ENCODE measurements at regions not wholly inside any gene's neighbourhood (a gene's known extent, or its start where the extent isn't known, plus 50 kb on each side); places are given as distances from the start of the nearest gene placed in this dataset.
A peak's percentile ranks its signal among the peaks of the same experiment; 100 is the strongest.

DNA sequence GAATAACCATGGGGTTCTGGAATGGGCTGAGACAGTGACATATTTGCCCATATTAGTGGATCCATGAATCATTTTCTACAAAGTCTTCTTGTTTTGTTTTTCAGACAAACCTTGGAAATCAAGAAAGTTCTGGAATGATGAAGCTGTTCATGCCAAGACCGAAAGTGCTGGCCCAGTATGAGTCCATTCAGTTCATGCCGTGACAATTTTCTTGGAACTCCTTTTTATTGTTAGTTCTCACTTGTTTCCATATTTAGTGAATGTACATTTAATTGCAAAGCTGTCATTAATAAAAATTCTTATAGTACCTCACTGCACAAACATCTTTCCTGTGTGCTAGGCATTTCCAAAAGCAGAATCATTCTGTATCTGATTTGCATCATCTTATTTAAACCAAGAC lies 100.6 kb upstream of the KCNJ15 start:
- Histone ChIP-seq H3K27me3 (ENCODE audit: control insufficient read depth, insufficient read depth, low read length) (no peaks in the 10 kb centered on the region), H3K27ac (ENCODE audit: low read depth in 2 of 2, low read length in 2 of 2) (no peak overlapping the region), H3K9ac (ENCODE audit: low read length in 3 of 3) (no peak overlapping the region), H3K9me3 (ENCODE audit: control insufficient read depth in 2 of 3, insufficient read depth in 1 of 3, low read length in 3 of 3) (no peaks in the 10 kb centered on the region), H3K4me1 (ENCODE audit: control insufficient read depth in 2 of 3, insufficient read depth in 2 of 3, low read depth in 1 of 3, low read length in 3 of 3) (no peaks in the 10 kb centered on the region), H3K36me3 (ENCODE audit: control insufficient read depth in 2 of 3, insufficient read depth in 3 of 3, low read length in 3 of 3) (no peaks in the 10 kb centered on the region), H3K4me3 (ENCODE audit: low read length in 3 of 3) (no peak overlapping the region)
- FAIRE-seq (no peak), DNase-seq (no peak)
- TF ChIP-seq, protein P1, sequence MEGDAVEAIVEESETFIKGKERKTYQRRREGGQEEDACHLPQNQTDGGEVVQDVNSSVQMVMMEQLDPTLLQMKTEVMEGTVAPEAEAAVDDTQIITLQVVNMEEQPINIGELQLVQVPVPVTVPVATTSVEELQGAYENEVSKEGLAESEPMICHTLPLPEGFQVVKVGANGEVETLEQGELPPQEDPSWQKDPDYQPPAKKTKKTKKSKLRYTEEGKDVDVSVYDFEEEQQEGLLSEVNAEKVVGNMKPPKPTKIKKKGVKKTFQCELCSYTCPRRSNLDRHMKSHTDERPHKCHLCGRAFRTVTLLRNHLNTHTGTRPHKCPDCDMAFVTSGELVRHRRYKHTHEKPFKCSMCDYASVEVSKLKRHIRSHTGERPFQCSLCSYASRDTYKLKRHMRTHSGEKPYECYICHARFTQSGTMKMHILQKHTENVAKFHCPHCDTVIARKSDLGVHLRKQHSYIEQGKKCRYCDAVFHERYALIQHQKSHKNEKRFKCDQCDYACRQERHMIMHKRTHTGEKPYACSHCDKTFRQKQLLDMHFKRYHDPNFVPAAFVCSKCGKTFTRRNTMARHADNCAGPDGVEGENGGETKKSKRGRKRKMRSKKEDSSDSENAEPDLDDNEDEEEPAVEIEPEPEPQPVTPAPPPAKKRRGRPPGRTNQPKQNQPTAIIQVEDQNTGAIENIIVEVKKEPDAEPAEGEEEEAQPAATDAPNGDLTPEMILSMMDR (IDR thresholded peaks at IDR 0.05; ENCODE audit: borderline replicate concordance, extremely low read depth, insufficient read depth), result no peak
- intact Hi-C loops (cut with DNase I), result no loop called here

DNA sequence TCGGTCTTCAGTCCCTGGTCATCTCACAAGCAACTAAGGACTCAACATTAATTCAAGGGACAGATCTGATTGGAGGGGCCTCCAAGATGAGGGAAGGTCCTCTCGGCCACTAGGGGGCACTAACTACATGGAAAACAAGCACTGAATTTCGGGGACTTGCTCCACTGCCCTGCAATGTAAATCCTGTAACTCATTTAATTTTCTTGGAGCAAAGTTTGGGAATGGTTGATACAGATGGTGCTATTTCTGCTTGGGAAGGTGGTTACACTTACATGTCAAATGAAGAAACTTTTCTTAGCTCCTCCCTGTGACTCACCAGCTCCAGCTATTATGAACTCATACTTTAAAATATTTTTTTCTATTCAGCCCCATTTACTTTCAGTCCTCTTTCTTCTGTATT lies 97.4 kb upstream of the KCNJ15 start:
- DNase-seq, result peak in 4 of 5 donors; percentile 72 to 88 (median 76)
- H3K4me3 ChIP-seq (ENCODE audit: low read length in 3 of 3), result no peak overlapping the region
- intact Hi-C loops (cut with DNase I), result no loop called here
- FAIRE-seq, result no peak
- H3K27me3 ChIP-seq (ENCODE audit: control insufficient read depth, insufficient read depth, low read length), result no peaks in the 10 kb centered on the region
- no peaks in the 10 kb centered on the region for H3K9me3 ChIP-seq (ENCODE audit: control insufficient read depth in 2 of 3, insufficient read depth in 1 of 3, low read length in 3 of 3)
- no peak overlapping the region for H3K27ac ChIP-seq (ENCODE audit: low read depth in 2 of 2, low read length in 2 of 2)
- no peak overlapping the region for H3K9ac ChIP-seq (ENCODE audit: low read length in 3 of 3)
- TF ChIP-seq, protein P1 (IDR thresholded peaks at IDR 0.05; ENCODE audit: borderline replicate concordance, extremely low read depth, insufficient read depth), result peak; percentile 56
- no peaks in the 10 kb centered on the region for H3K36me3 ChIP-seq (ENCODE audit: control insufficient read depth in 2 of 3, insufficient read depth in 3 of 3, low read length in 3 of 3)
- H3K4me1 ChIP-seq (ENCODE audit: control insufficient read depth in 2 of 3, insufficient read depth in 2 of 3, low read depth in 1 of 3, low read length in 3 of 3), result no peaks in the 10 kb centered on the region

DNA sequence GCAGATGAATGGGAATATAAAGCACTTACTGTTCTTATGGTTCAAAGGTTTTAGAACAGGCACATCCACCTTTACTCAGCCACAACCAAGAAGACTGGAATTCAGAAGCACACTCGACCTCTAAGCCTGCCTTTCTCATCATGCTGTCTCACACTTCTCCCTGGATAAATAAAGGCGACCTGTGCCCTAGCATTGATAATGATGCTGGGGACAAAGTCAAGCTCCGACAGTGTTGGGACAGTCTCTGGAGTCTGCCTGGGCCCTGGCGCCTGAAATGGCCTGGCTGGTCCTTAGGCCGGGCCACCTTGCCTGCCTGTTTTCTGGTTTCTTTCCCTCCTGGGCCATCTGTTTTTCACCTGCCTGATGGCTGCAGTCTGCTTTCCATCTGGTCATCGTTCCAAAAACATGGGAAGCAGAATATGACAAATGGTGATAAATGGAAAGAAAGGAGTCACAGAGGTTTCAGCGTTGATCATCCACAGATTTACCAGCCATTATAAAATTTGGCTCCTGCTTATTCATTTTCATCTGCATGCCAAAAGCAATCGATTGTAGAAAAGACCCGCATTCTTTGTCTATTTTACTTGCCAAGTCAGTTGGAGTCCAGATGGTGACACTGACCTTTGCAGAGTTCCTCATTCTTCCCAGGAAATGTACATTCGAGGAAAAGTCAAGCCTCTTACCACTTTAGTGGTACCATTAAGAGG lies 91.2 kb upstream of the KCNJ15 start:
- TF ChIP-seq, protein P1 (IDR thresholded peaks at IDR 0.05; ENCODE audit: borderline replicate concordance, extremely low read depth, insufficient read depth), result no peak
- H3K4me3 ChIP-seq (ENCODE audit: low read length in 3 of 3), result no peak overlapping the region
- intact Hi-C loops (cut with DNase I), result no loop called here
- no peaks in the 10 kb centered on the region for H3K36me3 ChIP-seq (ENCODE audit: control insufficient read depth in 2 of 3, insufficient read depth in 3 of 3, low read length in 3 of 3)
- H3K4me1 ChIP-seq (ENCODE audit: control insufficient read depth in 2 of 3, insufficient read depth in 2 of 3, low read depth in 1 of 3, low read length in 3 of 3), result peaks cover 0 to 5% (median 2%) of the 10 kb centered on the region in 3 donors
- DNase-seq (peak in 2 of 5 donors; percentile 38 to 62), FAIRE-seq (no peak)
- no peaks in the 10 kb centered on the region for H3K9me3 ChIP-seq (ENCODE audit: control insufficient read depth in 2 of 3, insufficient read depth in 1 of 3, low read length in 3 of 3)
- no peaks in the 10 kb centered on the region for H3K27me3 ChIP-seq (ENCODE audit: control insufficient read depth, insufficient read depth, low read length)
- no peak overlapping the region for H3K9ac ChIP-seq (ENCODE audit: low read length in 3 of 3)
- H3K27ac ChIP-seq (ENCODE audit: low read depth in 2 of 2, low read length in 2 of 2), result no peak overlapping the region

DNA sequence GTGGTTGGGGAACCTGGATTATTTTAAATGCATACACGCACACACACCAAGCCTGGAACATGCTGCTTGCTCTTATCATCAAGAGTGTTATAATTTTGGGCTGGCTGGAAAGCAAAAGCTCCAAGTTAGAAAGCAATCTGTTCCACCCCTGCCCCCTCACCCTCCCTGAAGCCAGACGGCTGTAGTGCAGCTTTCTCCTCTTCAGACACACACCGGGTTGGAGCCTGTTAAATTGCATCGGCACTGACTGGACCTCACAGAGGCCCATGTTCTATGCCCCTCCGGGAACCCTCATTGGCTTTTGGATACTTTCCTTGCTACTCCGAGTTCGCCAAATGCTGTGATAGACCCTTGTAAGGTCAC lies 90.6 kb upstream of the KCNJ15 start:
- H3K27me3 ChIP-seq (ENCODE audit: control insufficient read depth, insufficient read depth, low read length), result no peaks in the 10 kb centered on the region
- H3K27ac ChIP-seq (ENCODE audit: low read depth in 2 of 2, low read length in 2 of 2), result no peak overlapping the region
- DNase-seq, result peak in 1 of 5 donors; percentile 34
- H3K4me1 ChIP-seq (ENCODE audit: control insufficient read depth in 2 of 3, insufficient read depth in 2 of 3, low read depth in 1 of 3, low read length in 3 of 3), result peaks cover 0 to 6% (median 5%) of the 10 kb centered on the region in 3 donors
- FAIRE-seq, result no peak
- no peak overlapping the region for H3K4me3 ChIP-seq (ENCODE audit: low read length in 3 of 3)
- no peaks in the 10 kb centered on the region for H3K36me3 ChIP-seq (ENCODE audit: control insufficient read depth in 2 of 3, insufficient read depth in 3 of 3, low read length in 3 of 3)
- no peak overlapping the region for H3K9ac ChIP-seq (ENCODE audit: low read length in 3 of 3)
- intact Hi-C loops (cut with DNase I), result no loop called here
- no peaks in the 10 kb centered on the region for H3K9me3 ChIP-seq (ENCODE audit: control insufficient read depth in 2 of 3, insufficient read depth in 1 of 3, low read length in 3 of 3)
- TF ChIP-seq, protein P1 (IDR thresholded peaks at IDR 0.05; ENCODE audit: borderline replicate concordance, extremely low read depth, insufficient read depth), result no peak
